Gastroesophageal sphincter (tissue), 3 donors: ENCODE measurements at regions not wholly inside any gene's neighbourhood (a gene's known extent, or its start where the extent isn't known, plus 50 kb on each side); places are given as distances from the start of the nearest gene placed in this dataset.
"Not testable (repeated sequence)": the region's sequence is repeated elsewhere in the genome, so short reads cannot be mapped to it uniquely, and the experiment has no call there.

Source experiments
- POLR2A ChIP-seq, 2 donors: fragments of 450-650 bp; IDR thresholded peaks; one replicate each; pipeline ENCODE4 v1.6.1; 2017; ENCODE audit warnings: antibody characterized with exemption in 2 of 2, mild to moderate bottlenecking in 2 of 2, moderate library complexity in 1 of 2
- TF ChIP-seq, protein P1 (sequence below), 4 experiments: fragments of 200-600 bp in 2 of 4; fragments of 450-650 bp in 2 of 4; sonication (generic) in 1 of 4; IDR thresholded peaks; one replicate each; pipeline ENCODE4 v1.5.1; 2017 to 2019; ENCODE audit warnings: antibody characterized with exemption in 4 of 4, mild to moderate bottlenecking in 2 of 4, moderate library complexity in 2 of 4

DNA sequence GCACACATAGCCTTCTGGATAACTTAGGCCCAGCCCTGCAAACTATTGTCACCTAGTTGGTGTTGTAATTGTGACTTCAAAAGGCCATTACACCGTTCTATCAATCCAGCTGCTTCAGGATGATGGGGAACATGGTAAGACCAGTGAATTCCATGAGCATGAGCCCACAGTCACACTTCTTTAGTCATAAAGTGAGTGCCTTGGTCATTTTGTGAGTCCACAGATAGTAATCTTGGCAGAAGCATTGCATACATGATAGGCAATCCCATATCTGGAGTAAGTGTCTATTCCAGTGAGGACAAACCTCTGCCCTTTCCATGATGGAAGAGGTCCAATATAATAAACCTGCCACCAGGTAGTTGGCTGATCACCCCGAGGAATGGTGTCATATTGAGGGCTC lies 94.5 kb upstream of the RAI14 start:
- TF ChIP-seq, protein P1, sequence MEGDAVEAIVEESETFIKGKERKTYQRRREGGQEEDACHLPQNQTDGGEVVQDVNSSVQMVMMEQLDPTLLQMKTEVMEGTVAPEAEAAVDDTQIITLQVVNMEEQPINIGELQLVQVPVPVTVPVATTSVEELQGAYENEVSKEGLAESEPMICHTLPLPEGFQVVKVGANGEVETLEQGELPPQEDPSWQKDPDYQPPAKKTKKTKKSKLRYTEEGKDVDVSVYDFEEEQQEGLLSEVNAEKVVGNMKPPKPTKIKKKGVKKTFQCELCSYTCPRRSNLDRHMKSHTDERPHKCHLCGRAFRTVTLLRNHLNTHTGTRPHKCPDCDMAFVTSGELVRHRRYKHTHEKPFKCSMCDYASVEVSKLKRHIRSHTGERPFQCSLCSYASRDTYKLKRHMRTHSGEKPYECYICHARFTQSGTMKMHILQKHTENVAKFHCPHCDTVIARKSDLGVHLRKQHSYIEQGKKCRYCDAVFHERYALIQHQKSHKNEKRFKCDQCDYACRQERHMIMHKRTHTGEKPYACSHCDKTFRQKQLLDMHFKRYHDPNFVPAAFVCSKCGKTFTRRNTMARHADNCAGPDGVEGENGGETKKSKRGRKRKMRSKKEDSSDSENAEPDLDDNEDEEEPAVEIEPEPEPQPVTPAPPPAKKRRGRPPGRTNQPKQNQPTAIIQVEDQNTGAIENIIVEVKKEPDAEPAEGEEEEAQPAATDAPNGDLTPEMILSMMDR (IDR thresholded peaks at IDR 0.05): not testable (repeated sequence)
- TF ChIP-seq POLR2A (IDR thresholded peaks at IDR 0.05): not testable (repeated sequence)
